OCI-M2 (cell line): ENCODE measurements at regions not wholly inside any gene's neighbourhood (a gene's known extent, or its start where the extent isn't known, plus 50 kb on each side); places are given as distances from the start of the nearest gene placed in this dataset.

ENCODE experiments used
- DNase-seq: peaks from one replicate; lab custom pipeline; 2025; ENCODE audit not compliant: unreplicated experiment; lab: John Stamatoyannopoulos, UW

DNA sequence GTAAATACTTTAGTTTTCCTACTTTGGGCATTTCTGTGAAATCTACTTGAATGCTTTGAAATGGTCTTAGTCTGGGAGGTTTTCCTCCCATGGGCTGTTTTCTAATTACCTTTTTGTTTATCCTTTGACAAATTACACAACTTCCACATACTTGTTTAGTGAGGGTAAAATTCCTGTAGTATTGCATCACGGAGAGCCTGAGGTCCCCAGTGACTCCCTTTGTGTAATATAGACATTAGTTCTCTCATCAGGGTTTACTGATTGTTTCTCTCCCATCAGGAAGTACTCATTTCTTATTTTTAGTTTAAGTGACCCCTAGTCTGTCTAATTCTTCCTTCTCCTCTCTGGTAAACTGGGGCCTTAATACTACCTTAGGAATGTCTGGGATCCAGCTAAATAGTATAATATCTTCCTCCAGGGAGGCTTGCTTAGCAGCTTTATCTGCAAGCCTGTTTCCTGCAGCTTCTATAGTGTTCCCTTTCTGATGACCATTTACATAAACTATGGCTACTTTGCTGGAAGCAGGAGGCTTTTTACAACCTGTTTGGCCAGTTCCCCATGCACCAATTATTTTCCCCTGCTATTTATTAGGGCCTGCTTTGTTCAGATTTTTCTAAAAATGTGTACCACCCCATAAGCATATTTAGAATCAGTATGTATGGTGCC, 87.2 kb upstream of the XCR1 start:
- DNase-seq = no peak

DNA sequence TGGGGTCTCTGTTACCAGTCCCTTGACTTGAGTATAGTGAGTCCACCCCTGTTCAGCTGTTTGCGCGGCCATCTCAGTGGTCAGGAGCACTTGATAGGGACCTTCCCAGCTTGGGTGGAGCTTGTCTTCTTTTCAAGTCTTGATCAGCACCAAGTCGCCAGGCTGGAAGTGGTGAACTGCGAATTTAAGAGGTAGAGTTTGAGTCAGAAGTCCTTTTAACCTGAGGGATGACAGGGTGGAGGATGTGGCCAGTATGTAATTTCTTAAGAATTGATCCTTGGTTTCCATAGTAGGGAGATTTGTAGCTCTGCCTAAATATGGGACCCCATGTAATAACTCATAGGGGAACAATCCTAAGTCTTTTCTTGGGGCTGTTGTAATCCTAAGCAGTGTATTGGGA, 86.3 kb upstream of the XCR1 start:
- DNase-seq = no peak

DNA sequence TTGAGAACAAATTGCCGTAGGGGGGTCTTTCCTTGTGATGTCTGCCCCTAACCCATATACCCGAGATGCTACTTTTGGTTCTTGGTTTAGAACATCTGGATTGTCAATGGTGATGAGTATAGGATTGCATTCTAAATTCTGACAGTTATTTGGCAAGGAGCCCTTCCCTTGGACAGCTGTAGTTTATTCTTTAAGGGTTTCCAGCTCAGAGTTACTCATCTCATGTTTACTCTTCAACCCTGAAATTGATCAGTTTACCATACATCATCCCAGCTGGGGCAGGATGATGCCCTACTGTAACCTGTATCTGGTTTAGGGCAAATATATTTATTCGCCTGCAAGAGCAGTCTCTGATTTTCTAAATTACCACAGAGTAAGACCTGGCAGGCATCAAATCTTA, 85.7 kb upstream of the XCR1 start:
- DNase-seq = no peak

DNA sequence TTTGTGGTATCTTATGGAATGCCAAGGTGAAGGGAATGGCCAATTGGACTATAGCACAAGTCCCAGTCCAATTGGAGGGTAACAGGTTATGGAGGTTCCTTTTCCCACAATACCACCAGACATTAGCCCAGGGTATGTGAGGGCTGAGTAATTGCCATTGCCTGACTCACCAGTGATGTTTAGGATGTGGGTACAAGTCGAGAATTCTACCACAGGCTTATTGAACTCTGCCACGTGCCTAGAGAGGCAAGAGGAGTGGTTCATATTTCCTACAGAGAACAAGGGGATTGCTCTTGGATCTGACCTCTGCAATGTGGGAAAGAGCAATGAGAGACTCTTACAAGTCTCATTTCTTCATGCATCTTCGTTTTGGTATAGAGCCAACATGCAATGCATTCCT, 85.0 kb upstream of the XCR1 start:
- no peak for DNase-seq

DNA sequence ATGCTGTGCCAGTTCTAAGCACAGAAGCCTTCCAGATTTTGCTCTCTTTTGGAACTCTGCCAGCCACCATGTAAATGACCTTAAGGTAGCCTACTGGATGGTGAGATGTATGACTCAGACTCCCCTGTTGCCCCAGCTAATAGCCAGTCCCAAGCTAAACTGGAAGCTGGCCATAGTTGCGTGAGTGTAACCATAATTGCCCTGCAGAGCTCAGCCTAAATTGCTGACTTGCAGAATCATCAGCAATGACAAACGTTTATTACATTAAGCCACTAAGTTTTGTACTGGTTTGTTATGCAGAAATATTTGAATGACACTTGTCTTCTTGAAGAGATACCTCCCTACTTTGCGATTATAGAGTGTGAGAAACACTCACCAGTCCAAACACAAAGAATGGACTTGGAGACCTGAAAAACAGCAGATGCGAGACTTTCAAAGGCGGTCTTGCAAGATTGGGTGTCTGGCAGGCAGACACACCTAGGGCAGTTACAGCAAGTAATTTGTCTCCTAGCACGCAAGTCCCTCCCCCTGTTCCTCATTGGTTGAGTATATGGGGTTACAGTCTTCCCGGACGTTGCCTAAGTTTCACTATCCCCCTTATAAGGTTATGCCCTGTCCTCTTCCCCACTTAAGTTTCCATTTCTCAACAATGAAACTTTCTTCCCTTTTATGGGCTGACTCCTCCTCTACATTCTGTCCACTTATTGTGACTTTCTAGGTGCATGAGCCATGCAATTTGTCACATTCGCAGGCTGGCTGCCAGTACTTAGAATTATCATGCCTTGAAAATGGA, 83.6 kb upstream of the XCR1 start:
- no peak for DNase-seq

DNA sequence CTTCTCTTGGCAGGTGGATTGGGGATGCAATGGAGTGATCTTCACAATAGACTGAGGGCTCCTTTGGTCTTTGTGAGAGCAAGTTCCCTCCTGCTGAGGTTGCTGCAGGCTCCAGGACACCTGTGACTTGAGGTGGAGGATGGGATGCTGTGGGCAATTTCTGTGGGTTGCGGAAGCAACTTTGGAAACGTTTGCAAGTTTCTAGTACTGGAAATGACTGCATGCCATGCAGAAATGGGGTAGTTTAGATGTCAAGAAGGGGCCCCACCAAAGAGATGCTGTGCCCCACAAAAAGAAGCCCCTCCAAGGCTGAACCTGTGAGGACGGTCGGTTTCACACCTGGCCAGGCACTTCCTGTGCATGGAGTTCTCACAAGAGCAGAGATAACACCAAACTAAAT, 80.4 kb upstream of the XCR1 start:
- no peak for DNase-seq

DNA sequence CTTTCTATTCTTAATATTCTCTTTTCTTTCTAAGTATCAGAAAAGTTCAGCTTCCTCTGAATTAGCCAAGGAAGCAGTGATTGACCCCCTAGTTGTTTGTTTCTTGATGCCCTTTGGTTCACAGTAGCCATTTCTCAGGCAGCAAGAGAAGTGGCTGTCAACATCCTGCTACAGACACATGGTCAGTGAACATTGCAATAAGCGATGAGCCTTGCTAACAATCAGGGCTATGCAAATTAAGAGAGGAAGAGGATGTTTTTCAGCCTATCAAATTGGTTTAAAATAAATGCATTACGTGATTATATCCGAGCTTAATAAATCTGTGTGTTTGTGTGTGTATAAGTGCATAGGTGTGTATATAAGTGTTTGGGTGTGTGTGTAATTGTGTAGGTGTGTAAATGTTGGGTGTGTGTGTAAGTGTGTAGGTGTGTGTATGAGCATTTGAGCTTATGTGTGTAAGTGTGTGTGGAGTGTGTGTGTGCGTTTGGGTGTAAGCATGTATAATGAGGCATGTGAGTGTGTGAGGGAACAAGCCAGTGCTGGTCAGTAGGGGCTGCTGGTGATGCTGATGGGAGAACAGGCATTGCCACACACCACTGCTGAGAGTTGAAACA, 78.1 kb upstream of the XCR1 start:
- DNase-seq = no peak

DNA sequence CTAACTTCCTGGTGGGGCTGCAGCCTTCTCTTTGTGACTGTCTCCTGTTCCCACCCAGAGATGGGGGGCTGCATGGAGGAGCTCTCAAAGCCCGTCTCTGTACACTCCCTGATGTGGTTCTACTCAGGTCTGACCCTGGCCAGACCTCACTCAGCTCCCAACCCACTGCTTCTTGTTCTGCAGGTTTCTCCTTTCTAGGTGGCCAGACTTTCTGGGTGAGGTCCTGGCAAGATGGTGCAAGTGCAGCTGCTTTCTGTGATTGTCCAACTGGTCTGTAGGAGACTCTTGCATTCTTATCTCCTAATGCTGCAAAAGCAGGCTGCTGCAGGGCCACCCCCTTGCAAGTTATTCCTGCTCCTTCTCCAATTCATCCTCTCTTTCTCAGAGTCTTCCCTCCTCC, 77.4 kb upstream of the XCR1 start:
- DNase-seq = no peak

DNA sequence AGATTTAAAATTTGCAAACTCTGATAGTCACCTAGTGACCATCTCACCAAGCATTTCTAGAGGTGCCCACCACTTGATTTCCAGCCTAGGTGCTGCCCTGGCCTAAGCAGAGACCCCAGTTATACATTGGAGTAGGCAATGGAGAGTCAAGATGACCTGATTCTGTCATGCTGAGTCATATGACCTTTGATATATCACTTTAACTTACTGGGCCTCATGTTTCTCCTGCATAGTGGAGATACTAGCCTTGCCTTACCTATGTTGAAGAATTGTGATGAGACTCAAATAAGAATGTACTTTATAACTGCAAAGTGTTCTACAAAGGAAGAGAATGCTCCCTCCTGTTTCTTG, 75.5 kb upstream of the XCR1 start:
- DNase-seq = no peak

DNA sequence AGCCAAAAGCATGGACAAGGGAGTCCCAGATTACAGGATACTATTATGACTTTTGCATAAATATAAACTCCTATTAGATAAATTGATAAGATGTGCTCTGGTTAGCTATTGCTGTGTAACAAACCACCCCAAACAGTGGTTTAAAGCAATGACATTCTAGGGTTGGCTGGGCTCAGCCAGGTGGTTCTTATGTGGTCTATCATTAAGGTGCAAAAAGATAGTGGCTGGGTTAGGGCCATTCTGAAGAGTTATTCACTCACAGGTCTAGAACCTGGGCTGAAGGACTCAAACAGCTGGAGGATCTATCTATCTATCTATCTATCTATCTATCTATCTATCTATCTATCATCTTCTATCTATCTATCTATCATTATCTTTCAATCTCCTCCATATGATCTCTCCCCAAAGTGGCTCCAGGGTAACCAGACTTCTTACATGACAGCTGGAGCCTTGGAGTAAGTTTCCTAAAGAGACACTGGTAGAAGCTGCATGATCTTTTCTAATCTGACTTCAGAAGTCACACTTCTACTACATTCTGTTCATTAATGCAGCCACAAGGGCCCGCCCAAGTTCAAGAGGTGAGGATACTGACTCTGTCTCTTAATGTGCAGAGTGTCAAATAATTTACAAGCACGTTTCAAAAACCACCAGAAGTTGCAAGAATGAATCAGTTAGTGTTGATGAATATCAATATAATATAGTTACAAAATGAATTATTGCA, 74.9 kb upstream of the XCR1 start:
- no peak for DNase-seq

DNA sequence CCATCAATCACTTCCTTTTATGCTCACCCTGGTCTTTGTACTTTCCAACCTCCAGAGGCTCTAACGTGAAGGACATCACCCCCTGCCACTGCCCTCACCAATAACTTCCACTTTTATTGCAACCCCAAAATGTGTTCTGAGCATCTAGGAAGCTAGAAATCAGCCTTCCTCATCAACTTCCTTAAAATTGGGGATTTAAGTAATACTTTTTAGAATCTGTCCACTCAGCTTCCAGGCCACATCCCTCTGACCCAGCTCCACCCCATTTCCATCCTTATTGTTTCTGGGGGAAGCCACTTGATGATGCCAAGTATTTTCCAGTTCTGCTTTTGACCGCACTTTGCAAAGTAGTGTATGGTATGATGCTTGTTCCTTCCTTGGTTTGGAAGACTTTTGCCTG, 73.5 kb upstream of the XCR1 start:
- DNase-seq = no peak

DNA sequence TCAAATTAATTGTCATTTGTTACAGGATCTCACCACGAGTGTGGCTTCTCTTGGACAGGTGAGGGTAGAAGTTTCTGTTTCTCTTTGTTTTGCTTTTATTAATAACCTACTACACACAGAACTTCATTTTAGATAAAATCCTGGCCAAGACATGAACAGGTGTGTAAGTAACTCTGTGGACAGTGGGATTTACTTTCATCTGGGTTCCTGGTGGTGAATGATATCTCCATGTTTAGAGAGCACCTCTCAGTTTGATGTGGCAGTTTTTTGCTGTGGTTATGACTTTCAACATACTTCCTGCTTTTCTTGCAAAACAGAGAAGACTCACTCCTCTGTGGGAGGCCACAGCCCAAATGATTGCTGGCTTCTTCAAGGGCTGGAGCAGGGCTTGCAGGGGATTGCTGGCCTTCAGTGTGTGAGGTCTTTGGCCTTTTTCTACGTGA, 71.1 kb upstream of the XCR1 start:
- no peak for DNase-seq

DNA sequence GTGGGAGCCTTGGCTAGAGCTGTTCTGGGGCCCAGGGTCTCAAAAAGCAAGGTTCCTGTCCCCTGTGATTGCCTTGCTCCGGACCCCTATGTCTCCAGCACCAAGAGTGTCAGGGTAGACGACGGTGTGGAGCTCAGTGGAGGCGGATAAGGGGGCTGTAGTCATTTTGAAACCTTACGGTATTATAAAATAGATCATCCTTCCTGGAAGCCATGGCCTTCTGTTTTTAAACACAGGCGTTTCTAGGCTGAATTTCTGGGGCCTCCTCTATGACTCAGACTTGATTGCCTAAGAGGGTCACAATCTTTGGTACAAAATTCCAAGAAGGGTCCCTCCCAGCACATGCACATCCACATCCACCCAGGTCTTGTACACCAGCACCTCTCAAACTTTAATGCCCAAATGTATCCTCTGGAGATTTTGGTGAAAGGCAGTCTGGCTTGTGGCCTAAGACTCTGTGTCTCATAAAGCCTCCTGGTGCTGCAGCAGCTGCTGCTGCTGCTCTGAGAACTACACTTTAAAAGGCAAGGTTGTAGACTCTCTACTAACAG, 70.5 kb upstream of the XCR1 start:
- DNase-seq = no peak

DNA sequence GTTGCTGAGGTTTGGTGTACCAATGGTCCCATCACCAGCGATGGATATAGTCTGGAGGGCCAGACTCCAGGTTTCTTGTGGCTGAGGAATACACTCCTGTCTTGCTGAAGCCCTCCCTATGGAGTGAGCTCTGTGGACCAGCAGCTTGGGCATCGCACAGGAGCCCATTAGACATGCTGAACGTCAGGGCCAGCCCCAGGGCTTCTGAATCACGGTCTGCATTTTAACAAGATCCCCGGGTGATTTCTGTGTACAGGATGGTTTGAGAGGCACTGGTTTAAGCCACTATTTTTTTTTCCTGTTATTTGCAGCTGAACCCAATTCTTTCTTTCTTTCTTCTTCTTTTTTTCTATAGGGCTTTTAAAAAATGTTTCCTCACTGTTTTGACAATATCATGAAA, 69.5 kb upstream of the XCR1 start:
- DNase-seq = no peak

DNA sequence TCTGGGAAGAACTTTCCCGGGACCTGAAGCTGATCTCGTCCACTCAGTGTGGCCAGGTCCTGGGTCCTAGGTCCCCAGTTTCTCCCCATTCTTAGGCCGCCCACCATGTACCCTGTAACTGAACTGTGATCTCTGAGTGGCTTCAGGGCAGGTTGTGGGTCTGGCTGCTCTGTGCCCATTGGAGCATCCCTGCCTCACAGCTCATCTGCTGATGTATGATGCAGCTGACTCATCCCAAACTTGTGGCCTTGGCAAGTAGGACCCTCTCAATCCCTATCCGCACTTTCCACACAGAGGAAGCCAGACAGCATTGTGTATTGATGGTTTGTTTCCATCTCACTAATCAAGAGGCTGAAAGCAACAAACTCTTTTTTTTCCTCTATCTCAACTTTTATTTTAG, 69.1 kb upstream of the XCR1 start:
- DNase-seq = no peak

DNA sequence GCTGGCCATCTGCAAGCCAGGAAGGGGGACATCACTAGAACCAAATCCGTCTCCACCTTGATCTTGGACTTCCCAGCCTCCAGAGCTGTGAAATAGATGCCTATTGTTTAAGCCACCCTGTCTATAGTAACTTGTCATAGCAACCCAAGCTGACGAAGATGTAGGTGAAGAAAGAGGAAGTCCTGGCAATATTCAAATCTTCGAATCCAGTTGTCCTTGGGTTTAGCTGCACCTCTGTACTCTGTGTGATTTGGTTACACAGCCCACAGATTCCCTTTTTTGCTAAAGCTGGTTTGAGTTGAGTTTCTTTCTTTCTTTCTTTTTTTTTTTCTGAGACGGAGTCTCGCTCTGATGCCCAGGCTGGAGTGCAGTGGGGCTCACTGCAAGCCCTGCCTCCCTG, 68.0 kb upstream of the XCR1 start:
- DNase-seq = no peak

DNA sequence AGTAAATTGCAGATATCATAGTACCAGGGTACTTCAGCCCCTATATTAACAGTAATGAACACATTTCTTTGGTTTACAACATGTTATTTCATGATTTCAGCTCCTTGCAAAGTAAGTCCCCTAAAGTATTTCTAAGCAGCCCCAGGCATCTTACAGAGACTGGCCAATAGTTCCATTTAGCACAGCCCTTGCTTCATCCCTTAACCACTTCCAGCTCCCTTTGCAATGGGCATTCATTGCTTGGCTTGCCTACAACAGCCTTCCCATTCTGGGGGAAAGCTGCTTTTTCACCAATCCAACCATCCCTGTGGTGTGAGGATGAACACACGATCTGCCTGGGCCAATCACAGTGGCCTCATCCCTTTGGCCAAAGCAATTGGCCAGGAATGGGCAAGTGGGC, 67.2 kb upstream of the XCR1 start:
- no peak for DNase-seq

DNA sequence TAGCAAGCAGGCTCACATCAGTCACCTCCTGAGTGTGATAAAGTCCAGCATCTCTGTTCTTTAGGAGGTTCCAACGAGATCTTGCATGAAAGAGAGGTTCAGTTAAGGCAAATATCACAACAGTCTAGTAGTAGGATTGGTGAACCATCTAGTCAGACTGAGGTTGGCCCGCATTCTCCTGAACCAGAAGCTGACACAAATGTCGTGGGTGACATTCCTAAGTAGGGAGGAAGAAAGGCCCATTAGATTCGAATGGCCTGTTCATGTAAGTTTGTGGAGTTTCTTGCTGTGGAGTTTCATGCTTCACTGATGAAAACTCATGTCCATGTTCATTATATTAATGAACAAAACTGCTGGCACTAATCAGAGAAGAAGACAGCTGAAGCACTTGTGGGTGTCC, 66.7 kb upstream of the XCR1 start:
- no peak for DNase-seq

DNA sequence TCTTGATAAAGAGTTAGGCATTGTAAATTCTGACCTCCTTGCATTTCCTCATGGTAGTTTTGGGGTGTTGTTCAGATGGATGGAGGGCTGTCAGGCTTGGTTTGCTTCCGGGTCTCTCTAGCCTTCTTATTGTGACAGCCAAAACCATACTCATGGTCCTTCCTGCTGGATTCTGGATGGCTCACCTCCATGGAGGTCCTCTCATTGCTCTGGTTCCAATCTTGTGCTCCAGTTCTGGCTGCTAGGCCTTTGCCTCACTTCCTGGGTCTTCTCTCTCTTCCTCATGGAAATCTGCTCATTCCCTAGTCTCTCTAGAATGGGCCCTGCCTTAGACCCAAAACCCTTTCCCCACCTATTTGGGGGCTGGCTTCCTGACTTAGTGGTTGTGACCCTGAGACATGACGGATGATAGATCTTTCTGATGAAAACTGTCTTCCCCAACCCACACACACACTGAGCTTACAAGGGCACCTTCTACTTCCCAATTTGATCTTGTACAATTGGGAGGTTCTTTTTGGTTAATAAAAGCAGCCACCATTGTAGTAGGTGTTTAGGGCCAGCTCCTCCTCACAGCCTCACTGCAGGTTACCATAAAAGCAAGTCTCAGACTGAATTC, 66.2 kb upstream of the XCR1 start:
- no peak for DNase-seq

DNA sequence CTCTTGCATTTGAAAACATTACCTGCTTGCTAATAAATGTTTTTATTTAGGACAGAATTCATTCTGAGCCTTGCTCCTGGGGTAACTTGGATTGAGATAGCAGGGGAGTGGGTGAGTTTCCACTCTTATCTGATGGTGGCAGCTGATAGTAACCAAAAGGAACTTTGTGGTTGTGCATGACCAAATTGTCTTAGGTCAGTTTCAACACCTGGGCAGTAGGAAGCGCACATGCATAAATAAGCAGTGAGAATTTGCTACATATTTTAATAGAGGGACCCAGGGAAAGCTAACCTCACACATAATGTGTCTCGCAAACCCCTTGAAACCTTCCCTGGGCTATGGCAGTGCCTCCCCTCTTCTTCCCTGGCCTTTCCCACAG, 65.4 kb upstream of the XCR1 start:
- DNase-seq = no peak
